Stimulated activated memory B cell treated with anti-CD40 and anti-IgM and Interleukin-4, amounts not matched to agents 10 μg/mL and 1 μg/mL and 100 μg/mL, for 72 hours (primary cell): ENCODE measurements at regions not wholly inside any gene's neighbourhood (a gene's known extent, or its start where the extent isn't known, plus 50 kb on each side); places are given as distances from the start of the nearest gene placed in this dataset.
"Not testable (repeated sequence)": the region's sequence is repeated elsewhere in the genome, so short reads cannot be mapped to it uniquely, and the experiment has no call there.

ENCODE experiments used
- ATAC-seq: fragments of 150-1000 bp; cut with Tn5 transposase; 2 replicates; pipeline ENCODE4 v1.10.0; 2021
- H3K27ac Mint-ChIP-seq: one replicate; pipeline ENCODE4 v1.8.0; 2022; ENCODE audit warnings: mild to moderate bottlenecking, mixed read lengths
- H3K27me3 Mint-ChIP-seq: one replicate; pipeline ENCODE4 v1.8.0; 2022; ENCODE audit warnings: mixed read lengths
- H3K36me3 Mint-ChIP-seq: one replicate; pipeline ENCODE4 v1.8.0; 2022; ENCODE audit warnings: mixed read lengths
- H3K4me1 Mint-ChIP-seq: one replicate; pipeline ENCODE4 v1.8.0; 2022; ENCODE audit warnings: mixed read lengths
- H3K4me3 Mint-ChIP-seq: one replicate; pipeline ENCODE4 v1.8.0; 2022; ENCODE audit warnings: mild to moderate bottlenecking, moderate library complexity, mixed read lengths
- H3K9me3 Mint-ChIP-seq: one replicate; pipeline ENCODE4 v1.8.0; 2022; ENCODE audit warnings: mixed read lengths

DNA sequence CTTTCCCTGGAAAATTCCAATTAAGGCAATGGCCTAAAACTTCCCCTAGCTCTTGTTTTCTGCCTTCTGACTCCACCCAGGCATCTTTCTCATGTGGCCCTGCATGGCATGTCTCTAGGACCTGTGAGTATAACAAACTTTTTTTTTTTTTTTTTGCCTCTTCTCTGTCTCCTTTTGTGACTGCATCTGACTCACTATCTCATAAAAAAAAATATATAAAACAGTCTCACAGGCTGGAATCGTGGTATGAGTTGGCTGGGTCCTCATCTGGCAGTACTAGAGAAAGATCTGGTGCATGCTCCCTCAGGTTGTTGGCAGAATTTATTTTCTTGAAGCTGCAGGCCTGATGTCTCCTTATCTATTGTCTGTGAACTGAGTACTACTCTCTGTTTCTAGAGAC, 313.9 kb downstream of the TECRL start:
- Mint-ChIP-seq H3K9me3 (peaks cover 3% of the 10 kb centered on the region), H3K36me3 (no peaks in the 10 kb centered on the region), H3K27ac (no peak overlapping the region), H3K4me3 (no peak overlapping the region), H3K27me3 (no peaks in the 10 kb centered on the region), H3K4me1 (no peaks in the 10 kb centered on the region)
- no peak for ATAC-seq

DNA sequence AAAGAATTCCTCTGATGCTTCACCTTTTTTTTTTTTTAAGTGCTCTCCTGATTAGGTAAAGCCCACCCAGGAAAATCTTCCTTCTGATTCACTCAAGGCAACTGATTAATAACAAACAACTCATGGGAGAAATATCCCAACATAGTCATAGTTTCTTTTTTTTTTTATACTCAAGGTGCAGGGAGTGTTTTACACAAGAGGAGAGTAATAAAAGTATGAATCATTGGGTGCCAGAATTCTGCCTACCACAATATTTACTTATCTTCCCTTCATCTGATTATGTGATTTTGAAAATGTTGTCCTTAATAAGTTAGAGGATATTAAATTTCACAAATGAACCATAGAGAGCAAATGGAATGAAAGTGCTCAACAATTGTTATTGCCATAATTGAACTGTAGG, 329.9 kb downstream of the TECRL start:
- Mint-ChIP-seq H3K4me1 (no peaks in the 10 kb centered on the region), H3K4me3 (no peak overlapping the region), H3K36me3 (no peaks in the 10 kb centered on the region), H3K27ac (no peak overlapping the region), H3K27me3 (no peaks in the 10 kb centered on the region), H3K9me3 (no peaks in the 10 kb centered on the region)
- ATAC-seq = no peak

DNA sequence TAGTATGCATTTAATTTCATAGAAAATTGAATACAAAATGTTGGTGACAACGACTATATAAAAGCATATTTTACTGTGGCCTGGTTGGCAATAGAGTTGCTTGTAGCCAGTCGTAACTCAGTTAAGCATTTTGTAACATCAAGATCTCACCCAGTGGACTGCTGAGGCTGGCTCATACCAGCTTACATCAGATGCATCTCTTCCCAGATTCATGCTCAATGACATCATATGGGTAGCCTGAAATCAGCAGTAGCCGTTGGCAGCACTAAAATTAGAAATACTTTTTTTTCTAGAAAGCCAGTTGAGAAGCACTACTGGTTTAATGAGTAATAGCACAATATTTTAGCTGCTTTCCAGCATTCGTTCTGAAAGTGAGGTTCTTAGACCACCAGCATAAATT, 341.2 kb downstream of the TECRL start:
- no peak overlapping the region for H3K27ac Mint-ChIP-seq
- no peaks in the 10 kb centered on the region for H3K4me1 Mint-ChIP-seq
- peaks cover 5% of the 10 kb centered on the region for H3K9me3 Mint-ChIP-seq
- H3K27me3 Mint-ChIP-seq = no peaks in the 10 kb centered on the region
- H3K4me3 Mint-ChIP-seq = no peak overlapping the region
- no peaks in the 10 kb centered on the region for H3K36me3 Mint-ChIP-seq
- ATAC-seq = no peak

DNA sequence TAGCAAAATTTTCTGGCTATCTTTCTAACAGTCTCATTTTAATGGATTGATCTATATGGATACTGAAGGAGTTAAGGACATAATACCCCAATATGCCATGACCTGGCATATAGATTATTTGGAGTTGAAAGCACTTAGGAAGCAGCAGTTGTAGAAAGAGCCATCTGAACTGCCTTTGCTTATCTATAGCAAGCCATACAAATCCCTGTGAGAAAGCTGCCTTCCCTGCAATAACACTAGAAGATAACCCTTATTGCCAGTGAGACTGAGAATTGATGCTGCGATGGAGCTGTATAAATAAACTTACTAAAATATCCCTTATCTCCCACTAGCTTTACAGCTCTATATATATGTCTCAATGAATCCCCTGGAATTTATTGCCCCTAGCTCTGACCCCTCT, 346.3 kb downstream of the TECRL start:
- Mint-ChIP-seq H3K4me3 (no peak overlapping the region), H3K27ac (no peak overlapping the region), H3K36me3 (no peaks in the 10 kb centered on the region), H3K27me3 (no peaks in the 10 kb centered on the region), H3K4me1 (no peaks in the 10 kb centered on the region), H3K9me3 (no peaks in the 10 kb centered on the region)
- no peak for ATAC-seq

DNA sequence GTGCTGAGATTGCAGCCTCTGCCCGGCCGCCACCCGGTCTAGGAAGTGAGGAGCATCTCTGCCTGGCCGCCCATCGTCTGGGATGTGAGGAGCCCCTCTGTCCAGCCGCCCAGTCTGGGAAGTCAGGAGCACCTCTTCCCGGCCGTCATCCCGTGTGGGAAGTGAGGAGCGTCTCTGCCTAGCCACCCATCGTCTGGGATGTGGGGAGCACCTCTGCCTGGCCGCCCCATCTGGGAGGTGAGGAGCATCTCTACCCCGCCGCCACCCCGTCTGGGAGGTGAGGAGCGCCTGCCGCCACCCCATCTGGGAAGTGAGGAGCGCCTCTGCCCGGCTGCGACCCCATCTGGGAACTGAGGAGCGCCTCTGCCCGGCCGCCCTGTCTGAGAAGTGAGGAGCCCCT, 372.2 kb downstream of the TECRL start:
- H3K27me3 Mint-ChIP-seq, ATAC-seq, H3K4me3 Mint-ChIP-seq, H3K4me1 Mint-ChIP-seq, H3K36me3 Mint-ChIP-seq, H3K27ac Mint-ChIP-seq: not testable (repeated sequence)
- H3K9me3 Mint-ChIP-seq = peaks cover 12% of the 10 kb centered on the region

DNA sequence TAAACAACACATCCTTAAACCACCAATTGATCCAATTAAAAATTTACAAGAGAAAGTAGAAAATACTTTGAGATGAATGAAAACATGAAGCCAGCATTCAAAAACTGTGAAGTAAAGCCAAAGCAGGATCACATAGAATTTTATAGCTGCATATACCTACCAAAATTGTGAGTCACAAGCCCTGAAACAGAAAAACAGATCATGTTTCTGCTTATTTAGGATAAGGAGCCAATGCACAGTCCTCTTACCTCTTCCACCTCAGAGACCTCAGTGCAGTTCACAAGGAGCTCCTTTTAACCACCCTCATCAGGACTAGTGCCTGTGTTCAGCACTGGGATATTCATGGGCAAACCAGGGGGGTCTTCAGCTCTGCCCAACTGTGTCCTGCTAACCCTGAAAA, 386.7 kb downstream of the TECRL start:
- Mint-ChIP-seq H3K27ac (no peak overlapping the region), H3K9me3 (peaks cover 16% of the 10 kb centered on the region), H3K27me3 (no peaks in the 10 kb centered on the region), H3K36me3 (no peaks in the 10 kb centered on the region), H3K4me3 (no peak overlapping the region), H3K4me1 (no peaks in the 10 kb centered on the region)
- ATAC-seq = no peak

DNA sequence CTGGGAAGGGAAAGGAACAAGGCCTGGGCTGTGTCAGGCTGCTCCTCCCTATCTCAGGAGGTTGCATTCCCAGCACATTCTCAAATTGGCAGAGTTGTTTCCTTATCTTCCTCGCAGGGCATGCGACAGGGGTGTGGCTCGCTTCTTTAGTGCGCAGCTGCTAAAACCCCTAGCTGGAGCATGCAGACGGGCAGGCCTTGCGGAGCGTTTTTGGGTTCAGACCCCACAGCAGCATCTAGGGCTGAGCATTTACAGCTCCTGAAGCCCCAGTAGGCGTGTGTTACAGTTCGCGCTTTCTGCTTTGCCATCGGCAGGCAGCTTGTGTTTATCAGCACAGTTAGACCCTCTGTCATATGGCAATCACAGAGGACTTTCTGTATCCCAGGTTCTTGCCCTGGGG, 392.4 kb downstream of the TECRL start:
- H3K9me3 Mint-ChIP-seq = peaks cover 6% of the 10 kb centered on the region
- H3K4me3 Mint-ChIP-seq = no peak overlapping the region
- no peaks in the 10 kb centered on the region for H3K36me3 Mint-ChIP-seq
- no peaks in the 10 kb centered on the region for H3K4me1 Mint-ChIP-seq
- no peak for ATAC-seq
- H3K27me3 Mint-ChIP-seq = no peaks in the 10 kb centered on the region
- H3K27ac Mint-ChIP-seq = no peak overlapping the region

DNA sequence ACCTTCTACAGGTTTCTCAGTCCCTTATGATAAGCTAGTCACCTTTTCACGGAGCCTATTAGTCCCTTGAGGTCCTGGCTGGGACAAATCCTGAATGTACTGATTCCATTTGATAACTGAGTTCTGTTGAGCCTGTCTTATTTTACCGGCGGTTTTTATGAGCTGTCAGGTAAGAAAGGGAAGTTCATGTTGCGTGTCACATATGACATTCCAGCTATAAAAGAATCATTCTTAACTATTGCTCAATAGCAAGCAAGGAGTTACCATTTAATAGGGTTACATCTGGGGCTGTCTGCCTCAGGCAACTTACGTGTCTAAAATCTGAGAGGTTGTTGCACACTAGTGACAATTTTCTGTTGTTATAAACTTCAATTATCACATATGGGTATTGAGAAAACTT, 394.6 kb downstream of the TECRL start:
- no peak overlapping the region for H3K4me3 Mint-ChIP-seq
- ATAC-seq = no peak
- no peaks in the 10 kb centered on the region for H3K27me3 Mint-ChIP-seq
- no peaks in the 10 kb centered on the region for H3K4me1 Mint-ChIP-seq
- H3K27ac Mint-ChIP-seq = no peak overlapping the region
- no peaks in the 10 kb centered on the region for H3K36me3 Mint-ChIP-seq
- H3K9me3 Mint-ChIP-seq = peaks cover 3% of the 10 kb centered on the region

DNA sequence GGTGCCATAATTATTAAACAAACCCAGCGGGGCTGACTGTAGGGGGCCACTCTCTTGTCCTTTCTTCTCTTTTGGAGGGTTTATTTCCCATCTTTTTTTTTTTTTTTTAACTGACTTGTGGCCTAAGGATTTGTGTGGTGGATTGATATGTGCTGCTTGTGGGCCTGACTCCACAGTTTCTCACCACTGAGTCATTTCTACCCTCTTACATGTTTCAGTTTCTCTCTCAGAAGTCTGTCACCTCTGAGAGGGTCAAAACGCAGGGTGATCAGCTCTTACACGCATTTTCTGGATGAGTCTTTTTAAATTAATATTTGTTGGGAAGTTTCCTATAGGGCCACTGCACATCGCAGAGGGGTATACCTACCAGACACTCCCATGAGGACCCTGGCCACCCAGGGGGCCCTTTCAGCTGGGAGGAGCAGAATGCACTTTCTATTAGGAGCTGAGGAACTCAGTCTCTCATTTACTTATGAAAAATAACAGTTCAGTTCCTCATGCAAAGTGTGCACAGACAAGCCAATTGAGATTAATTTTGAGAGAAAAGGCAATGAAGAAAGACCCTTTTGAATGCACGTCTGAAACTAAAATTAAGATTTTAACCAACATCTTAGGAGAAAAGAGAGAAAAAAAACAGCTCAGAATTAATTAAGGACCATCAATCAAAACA, 407.9 kb downstream of the TECRL start:
- peaks cover 7% of the 10 kb centered on the region for H3K9me3 Mint-ChIP-seq
- H3K27ac Mint-ChIP-seq = no peak overlapping the region
- no peaks in the 10 kb centered on the region for H3K27me3 Mint-ChIP-seq
- H3K36me3 Mint-ChIP-seq = no peaks in the 10 kb centered on the region
- ATAC-seq = no peak
- no peaks in the 10 kb centered on the region for H3K4me1 Mint-ChIP-seq
- H3K4me3 Mint-ChIP-seq = no peak overlapping the region

DNA sequence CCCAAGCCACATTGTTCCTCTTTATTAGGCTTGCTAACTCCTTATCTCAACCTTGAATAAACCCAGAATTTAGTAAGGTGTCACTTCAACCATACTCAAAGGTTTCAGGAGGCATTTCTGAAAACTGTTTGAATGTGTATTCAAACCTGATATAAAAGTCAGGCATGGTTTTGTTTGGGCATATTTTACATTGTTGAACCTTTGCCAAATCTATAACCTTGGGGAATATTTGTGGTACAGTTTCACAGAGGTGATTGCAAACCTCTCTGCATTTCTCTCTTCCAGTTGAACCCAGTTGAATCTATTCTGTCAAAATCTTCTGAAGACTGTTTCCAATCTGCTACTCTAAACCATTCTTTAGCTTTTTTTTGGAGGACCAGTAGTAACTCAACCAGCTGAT, 409.0 kb downstream of the TECRL start:
- no peaks in the 10 kb centered on the region for H3K27me3 Mint-ChIP-seq
- H3K9me3 Mint-ChIP-seq = peaks cover 7% of the 10 kb centered on the region
- no peaks in the 10 kb centered on the region for H3K4me1 Mint-ChIP-seq
- no peak for ATAC-seq
- no peaks in the 10 kb centered on the region for H3K36me3 Mint-ChIP-seq
- H3K4me3 Mint-ChIP-seq = no peak overlapping the region
- H3K27ac Mint-ChIP-seq = no peak overlapping the region

DNA sequence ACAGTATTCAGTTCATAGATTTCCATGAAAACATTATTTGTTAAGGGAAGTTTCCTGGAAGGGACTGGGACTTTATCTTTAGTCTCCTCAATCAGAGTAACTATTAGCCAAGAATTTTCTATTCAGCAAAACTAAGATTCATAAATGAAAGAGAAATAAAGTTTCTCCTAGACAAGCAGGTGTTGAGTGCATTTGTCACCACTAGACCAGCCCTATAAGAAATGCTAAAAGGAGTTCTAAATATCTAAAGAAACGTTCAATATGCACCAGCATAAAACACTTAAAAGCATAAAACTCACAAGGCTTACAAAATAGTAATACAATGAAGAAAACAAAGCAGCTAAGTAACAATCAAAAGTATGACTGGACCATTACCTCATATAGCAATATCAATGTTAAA, 423.0 kb downstream of the TECRL start:
- no peaks in the 10 kb centered on the region for H3K36me3 Mint-ChIP-seq
- H3K27me3 Mint-ChIP-seq = no peaks in the 10 kb centered on the region
- H3K4me1 Mint-ChIP-seq = no peaks in the 10 kb centered on the region
- no peak overlapping the region for H3K27ac Mint-ChIP-seq
- no peak overlapping the region for H3K4me3 Mint-ChIP-seq
- H3K9me3 Mint-ChIP-seq = peaks cover 17% of the 10 kb centered on the region
- ATAC-seq = no peak

DNA sequence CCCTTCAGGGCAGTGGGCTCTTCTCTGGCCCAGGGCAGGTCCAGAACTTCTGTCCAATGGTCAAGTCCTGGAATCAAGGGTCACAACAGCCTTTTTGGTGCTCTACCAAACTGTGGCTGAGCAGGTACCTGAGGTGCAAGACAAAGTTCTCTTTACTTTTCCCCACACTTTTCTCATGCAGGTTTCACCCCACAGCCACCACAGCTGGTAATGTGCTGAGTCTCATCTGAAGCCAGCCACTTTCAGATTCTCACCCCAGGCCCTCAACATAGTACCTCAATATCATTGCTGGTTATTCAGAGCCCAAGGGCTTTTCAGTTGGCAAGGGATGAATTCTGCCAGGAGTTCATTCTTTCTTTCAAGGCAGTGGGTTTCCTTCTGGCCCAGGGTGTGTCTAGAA, 426.0 kb downstream of the TECRL start:
- H3K4me1 Mint-ChIP-seq = no peaks in the 10 kb centered on the region
- H3K27ac Mint-ChIP-seq = no peak overlapping the region
- no peaks in the 10 kb centered on the region for H3K36me3 Mint-ChIP-seq
- H3K27me3 Mint-ChIP-seq = no peaks in the 10 kb centered on the region
- ATAC-seq = no peak
- H3K4me3 Mint-ChIP-seq = no peak overlapping the region
- H3K9me3 Mint-ChIP-seq = peaks cover 11% of the 10 kb centered on the region

DNA sequence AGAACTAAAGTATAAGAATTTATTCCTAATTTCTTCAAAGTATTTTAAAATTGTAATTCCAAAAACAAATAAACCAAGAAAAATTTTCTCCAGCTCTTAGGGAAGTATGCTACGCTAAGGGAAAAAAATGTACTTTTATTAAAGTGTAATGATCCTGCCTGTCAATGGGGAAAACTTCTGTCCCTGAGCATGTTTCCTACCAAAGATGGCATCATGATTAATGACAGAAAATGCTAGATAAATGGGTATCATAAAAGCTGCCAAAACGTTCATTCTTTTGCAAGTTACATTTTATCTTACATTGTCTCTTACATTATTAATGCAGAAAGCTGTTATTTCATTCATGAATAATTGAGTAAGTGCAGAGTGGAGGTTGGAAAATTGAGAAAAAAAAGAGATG, 443.4 kb downstream of the TECRL start:
- H3K4me3 Mint-ChIP-seq = no peak overlapping the region
- H3K36me3 Mint-ChIP-seq = no peaks in the 10 kb centered on the region
- no peaks in the 10 kb centered on the region for H3K27me3 Mint-ChIP-seq
- no peak overlapping the region for H3K27ac Mint-ChIP-seq
- no peak for ATAC-seq
- no peaks in the 10 kb centered on the region for H3K4me1 Mint-ChIP-seq
- H3K9me3 Mint-ChIP-seq = peaks cover 3% of the 10 kb centered on the region

DNA sequence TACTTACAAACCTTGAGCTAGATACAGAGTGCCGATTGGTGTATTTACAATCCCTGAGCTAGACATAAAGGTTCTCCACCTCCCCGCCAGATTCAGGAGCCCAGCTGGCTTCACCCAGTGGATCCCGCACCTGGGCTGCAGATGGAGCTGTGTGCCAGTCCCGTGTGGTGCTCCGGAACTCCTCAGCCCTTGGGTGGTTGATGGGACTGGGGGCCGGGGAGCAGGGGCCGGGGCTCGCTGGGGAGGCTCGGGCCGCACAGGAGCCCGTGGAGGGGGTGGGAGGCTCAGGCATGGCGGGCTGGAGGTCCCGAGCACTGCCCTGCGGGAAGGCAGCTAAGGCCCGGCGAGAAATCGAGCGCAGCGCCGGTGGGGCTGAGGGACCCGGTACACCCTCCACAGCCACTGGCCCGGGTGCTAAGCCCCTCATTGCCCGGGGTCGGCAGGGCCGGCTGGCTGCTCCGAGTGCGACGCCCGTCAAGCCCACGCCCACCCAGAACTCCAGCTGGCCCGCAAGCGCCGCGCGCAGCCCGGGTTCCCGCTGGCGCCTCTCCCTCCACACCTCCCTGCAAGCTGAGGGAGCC, 466.5 kb downstream of the TECRL start:
- H3K4me1 Mint-ChIP-seq, H3K36me3 Mint-ChIP-seq, H3K27ac Mint-ChIP-seq, H3K27me3 Mint-ChIP-seq, ATAC-seq, H3K4me3 Mint-ChIP-seq: not testable (repeated sequence)
- peaks cover 10% of the 10 kb centered on the region for H3K9me3 Mint-ChIP-seq

DNA sequence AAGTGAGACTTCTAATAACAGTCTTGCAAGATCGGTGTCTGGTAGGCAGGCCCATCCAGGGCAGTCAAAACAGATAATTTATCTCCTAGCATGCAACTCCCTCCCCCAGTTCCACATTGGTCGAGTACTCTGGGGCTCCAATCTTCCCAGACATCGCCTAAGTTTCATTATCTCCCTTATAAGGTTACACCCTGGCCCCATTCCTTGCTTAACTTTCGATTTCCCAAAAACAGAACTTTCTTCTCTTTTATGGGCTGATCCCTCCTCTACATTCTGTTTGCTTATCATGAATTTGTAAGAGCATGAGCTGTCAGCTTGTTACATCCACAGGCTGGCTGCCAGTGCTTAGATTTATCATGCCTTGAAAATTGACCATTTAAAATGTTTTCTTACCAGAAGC, 471.3 kb downstream of the TECRL start:
- Mint-ChIP-seq H3K36me3 (no peaks in the 10 kb centered on the region), H3K27me3 (no peaks in the 10 kb centered on the region), H3K9me3 (peaks cover 8% of the 10 kb centered on the region), H3K4me1 (no peaks in the 10 kb centered on the region), H3K4me3 (no peak overlapping the region), H3K27ac (no peak overlapping the region)
- no peak for ATAC-seq

DNA sequence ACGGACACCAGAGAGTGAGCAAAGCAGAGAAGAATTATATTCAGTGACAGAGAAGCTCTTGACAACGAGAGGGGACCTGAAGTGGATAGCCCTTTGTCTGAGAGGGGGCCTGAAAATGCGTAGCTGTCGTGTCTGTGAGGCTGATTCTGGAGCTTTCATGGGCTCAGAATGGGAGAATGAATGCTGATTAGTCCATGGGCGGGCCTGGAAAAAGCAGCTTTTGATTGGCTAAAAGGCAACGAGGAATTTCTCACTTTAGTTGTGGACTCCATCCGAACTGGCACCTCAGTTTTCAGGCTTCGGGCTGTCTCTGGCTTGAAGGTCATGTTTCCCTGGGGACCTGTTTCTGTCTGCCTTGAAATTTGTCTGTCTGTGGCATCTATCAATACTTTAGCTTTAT, 487.1 kb downstream of the TECRL start:
- Mint-ChIP-seq H3K27ac (no peak overlapping the region), H3K36me3 (no peaks in the 10 kb centered on the region), H3K4me3 (no peak overlapping the region), H3K4me1 (no peaks in the 10 kb centered on the region), H3K27me3 (no peaks in the 10 kb centered on the region), H3K9me3 (no peaks in the 10 kb centered on the region)
- no peak for ATAC-seq

DNA sequence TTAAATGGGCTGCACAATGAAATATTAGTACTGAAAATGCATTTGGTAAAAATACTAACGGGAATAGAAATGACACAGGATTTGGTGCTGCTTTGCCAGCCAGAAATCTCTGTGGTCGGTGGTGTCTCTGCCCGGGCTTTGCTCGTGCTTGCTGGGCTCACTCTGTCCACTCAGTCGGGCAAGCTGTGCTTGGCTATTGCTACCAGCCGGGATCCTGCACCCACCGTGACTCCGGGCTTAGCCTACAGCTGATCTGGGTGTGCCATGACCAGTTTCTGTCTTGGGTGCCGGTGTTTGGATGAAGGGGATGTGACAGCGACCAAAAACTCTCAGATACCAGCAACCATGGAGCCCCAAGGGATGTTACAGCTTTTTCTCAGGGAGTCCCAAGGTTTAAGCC, 487.7 kb downstream of the TECRL start:
- no peaks in the 10 kb centered on the region for H3K4me1 Mint-ChIP-seq
- ATAC-seq = no peak
- H3K9me3 Mint-ChIP-seq = no peaks in the 10 kb centered on the region
- no peaks in the 10 kb centered on the region for H3K36me3 Mint-ChIP-seq
- no peak overlapping the region for H3K4me3 Mint-ChIP-seq
- H3K27ac Mint-ChIP-seq = no peak overlapping the region
- no peaks in the 10 kb centered on the region for H3K27me3 Mint-ChIP-seq
